ENCODE measurements at regions not wholly inside any gene's neighbourhood (a gene's known extent, or its start where the extent isn't known, plus 50 kb on each side); places are given as distances from the start of the nearest gene placed in this dataset.

DNA sequence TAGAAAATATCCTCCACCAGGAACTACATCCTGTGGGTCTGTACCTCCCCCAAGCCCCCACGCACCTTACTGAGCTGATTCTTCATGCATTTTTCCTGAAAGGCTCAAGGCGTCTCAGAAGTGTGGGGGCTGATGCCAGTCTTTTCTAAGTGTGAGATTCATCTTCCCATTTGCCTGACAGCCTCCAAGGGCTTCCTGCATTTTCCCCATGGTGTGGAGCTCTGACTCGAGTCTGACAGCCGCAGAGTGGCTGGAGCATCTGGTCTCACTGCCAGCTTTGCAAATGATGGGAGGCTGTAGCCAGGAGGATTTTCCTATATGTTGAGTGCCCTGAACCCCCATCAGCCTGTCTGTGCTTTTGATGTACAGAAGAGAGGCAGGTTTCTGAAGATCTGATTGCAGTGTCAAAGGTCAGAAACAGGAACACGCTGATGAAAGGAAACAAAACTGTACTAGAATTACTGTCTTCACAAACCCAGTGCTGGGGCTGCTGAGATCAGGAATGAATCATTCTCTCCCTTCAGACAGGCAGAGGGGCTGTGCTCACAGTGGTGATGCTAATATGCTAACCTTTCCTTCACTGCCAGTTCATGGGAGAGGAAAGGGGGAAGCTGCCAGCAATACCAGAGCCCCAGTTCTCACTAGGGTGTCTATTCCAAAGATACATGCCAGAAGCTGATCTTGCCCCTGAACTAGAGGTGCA is 201.5 kb upstream of the C1orf174 start:
- DNase-seq (ENCODE audit: extremely low read depth in 1 of 11, low read depth in 9 of 11, low spot score in 4 of 11) = no peak

DNA sequence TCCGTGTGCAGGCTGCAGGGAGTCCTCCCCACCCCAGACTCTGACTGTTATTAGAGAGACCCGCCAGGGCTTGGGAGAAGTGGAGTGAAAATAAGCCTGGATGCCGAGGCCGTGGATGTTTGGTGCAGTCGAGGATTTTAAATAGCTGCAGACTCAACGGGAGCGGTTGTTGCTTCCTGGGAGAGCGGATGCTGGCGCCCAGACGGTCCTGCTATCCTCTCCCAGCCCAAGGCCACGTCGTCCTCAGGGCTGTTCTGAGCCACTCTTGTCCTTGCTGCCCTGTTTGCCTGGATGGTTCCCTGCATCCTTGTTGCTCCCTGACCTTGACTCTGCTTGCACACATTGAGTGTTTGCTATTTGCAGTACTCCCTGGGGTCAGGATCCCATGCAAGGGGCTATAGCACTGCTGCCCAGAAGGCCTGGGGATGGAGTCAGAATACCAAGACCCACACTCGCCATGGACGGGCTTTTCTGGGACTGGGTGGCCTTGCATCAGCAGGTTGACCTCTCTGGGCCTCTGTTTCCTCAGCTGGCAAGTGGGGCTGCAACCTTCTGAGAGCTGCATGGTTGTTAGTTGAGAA is 205.3 kb upstream of the C1orf174 start:
- DNase-seq (ENCODE audit: extremely low read depth in 1 of 11, low read depth in 9 of 11, low spot score in 4 of 11) = no peak

- DNase-seq (ENCODE audit: extremely low read depth in 1 of 11, low read depth in 9 of 11, low spot score in 4 of 11) = no peak
These were observed 206.7 kb upstream of the C1orf174 start for GRCh38 chr1:4106731-4107130.

DNA sequence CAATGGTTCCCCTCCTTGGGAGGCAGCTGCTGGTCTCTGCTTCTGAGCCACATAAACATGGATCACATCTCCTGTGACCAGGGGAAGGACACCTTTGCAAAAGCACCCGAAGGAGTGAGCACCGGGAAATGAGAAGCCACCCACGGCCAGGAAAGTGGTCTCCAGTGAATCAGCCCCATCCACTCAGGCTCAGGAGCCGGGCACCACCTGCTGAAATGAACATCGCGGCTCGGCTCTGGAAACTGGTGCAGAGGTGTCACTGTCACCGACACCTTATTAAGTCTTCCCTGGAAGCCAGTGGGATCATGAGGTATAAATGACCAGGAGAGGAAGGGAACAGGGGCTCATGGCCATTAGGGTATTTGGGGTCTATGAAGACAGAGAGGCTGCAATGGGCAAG is 207.2 kb upstream of the C1orf174 start:
- no peak for DNase-seq (ENCODE audit: extremely low read depth in 1 of 11, low read depth in 9 of 11, low spot score in 4 of 11)

DNA sequence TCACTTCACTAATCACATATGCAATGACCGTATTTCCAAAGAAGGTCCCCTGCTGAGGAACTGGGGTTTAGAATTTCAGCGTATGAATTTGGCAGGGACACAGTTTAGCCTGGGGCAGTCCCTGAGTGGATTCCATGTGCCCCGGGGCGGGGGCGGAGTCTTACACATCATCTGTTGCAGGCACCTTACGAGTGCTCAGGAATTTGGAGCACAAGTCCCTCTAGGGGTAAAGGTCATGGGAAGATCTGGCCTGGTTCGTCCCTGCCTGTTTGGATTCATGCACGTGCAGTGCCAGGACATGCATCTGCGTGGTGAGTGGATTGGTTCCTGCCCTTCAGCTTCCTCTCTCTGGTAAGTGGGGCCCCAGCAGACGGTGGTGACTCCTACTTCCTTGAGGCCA is 208.3 kb upstream of the C1orf174 start:
- DNase-seq (ENCODE audit: extremely low read depth in 1 of 11, low read depth in 9 of 11, low spot score in 4 of 11) = no peak

- DNase-seq (ENCODE audit: extremely low read depth in 1 of 11, low read depth in 9 of 11, low spot score in 4 of 11) = peak in 2 of 11 donors; percentile 20 to 26
These were observed 208.9 kb upstream of the C1orf174 start for GRCh38 chr1:4108758-4109627.

DNA sequence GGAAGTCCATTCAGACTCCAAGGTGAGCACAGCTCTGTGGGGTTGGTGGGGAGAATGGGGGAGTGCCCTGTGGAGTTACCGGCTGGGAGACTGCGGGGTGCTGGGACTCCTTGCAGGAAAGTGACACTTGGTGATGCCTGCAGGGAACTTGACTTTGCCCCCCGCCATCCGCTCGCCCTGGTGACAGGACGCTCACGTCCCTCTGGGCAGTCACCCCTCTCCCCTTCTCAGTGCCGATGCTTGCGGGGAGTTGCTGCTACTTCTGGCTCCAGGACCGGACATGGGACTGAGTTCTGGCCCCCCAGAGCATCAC is 209.5 kb upstream of the C1orf174 start:
- DNase-seq (ENCODE audit: extremely low read depth in 1 of 11, low read depth in 9 of 11, low spot score in 4 of 11) = no peak

DNA sequence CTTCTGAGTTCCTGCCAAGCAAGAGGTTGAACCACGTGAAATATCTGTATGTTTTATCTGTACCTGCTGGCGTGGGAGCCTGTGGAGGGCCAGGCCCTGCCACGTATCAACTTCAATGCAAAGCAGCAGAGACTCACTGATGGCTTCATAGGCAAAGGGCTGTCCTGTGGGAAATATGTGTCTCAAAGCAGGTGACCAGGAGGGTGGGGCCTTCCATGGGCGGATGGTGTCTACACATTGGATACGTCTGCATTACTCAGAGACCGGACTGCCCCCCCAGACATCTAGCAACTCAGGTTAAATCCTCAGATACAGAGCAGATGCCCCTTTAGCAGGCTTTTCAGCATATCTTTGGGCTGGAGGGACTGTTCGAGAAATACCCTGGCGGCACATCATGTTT is 210.8 kb upstream of the C1orf174 start:
- no peak for DNase-seq (ENCODE audit: extremely low read depth in 1 of 11, low read depth in 9 of 11, low spot score in 4 of 11)

DNA sequence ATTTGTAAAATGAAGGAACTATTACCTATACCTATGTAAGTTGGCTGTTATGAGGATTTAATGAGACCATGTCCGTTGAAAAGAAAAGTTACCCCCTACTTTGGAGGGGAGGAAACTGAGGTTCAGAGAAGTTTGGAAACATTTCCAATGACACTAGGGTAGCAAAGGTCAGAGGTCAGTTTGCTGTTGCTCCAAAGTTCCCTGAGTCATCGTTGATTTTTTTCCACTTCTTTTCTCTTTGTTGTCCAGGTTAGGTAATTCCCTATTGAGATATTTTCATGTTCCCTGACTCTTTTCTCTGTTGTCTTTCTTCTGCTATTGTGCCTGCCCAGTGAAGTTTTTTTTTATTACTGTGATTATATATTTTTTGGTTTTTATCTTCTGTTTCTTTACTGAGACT is 213.8 kb upstream of the C1orf174 start:
- DNase-seq (ENCODE audit: extremely low read depth in 1 of 11, low read depth in 9 of 11, low spot score in 4 of 11) = no peak

- no peak for DNase-seq (ENCODE audit: extremely low read depth in 1 of 11, low read depth in 9 of 11, low spot score in 4 of 11)
These were observed 215.3 kb upstream of the C1orf174 start for GRCh38 chr1:4115191-4115900.

- no peak for DNase-seq (ENCODE audit: extremely low read depth in 1 of 11, low read depth in 9 of 11, low spot score in 4 of 11)
These were observed 217.1 kb upstream of the C1orf174 start for GRCh38 chr1:4117196-4117595.

DNA sequence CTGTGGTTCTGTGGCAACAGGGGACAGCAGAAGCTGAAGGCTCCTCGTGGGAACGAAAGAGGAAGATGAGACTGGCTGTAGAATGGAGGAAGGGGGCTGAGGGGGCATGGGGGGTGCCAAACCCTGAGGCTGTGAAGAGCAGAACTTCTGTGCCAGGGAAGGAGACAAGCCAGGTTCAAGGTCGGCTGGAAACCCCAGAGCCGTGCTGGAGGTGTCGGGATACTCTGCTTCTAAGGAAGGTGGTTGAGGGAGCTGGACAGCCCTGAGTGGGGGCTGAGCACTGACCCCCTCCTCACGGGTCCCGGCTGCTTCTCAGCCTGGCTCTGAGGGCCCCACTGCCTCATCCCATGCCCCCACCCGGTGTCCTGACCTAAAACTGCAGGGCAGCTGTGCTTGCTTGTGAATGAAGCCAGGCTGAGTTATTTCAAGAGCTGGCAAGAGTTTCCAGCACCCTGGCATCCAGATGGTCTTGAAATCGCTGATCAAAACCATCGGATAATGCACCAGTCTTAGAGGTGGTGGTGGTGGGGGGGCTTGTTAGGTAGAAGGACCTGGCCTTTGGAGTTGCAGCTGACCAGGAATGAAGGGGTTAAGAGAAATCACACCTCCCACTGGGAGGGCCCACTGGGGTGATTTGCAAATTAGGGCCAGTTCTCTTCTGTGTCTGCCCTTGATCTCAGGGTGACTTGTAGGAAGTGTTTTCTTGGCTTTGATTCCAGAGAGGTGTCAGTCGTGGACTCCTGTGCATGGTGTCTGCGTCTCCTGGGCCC is 218.9 kb upstream of the C1orf174 start:
- no peak for DNase-seq (ENCODE audit: extremely low read depth in 1 of 11, low read depth in 9 of 11, low spot score in 4 of 11)

GRCh38 chr1:4119516-4120220 is 219.6 kb upstream of the C1orf174 start:
- DNase-seq (ENCODE audit: extremely low read depth in 1 of 11, low read depth in 9 of 11, low spot score in 4 of 11) = no peak

DNA sequence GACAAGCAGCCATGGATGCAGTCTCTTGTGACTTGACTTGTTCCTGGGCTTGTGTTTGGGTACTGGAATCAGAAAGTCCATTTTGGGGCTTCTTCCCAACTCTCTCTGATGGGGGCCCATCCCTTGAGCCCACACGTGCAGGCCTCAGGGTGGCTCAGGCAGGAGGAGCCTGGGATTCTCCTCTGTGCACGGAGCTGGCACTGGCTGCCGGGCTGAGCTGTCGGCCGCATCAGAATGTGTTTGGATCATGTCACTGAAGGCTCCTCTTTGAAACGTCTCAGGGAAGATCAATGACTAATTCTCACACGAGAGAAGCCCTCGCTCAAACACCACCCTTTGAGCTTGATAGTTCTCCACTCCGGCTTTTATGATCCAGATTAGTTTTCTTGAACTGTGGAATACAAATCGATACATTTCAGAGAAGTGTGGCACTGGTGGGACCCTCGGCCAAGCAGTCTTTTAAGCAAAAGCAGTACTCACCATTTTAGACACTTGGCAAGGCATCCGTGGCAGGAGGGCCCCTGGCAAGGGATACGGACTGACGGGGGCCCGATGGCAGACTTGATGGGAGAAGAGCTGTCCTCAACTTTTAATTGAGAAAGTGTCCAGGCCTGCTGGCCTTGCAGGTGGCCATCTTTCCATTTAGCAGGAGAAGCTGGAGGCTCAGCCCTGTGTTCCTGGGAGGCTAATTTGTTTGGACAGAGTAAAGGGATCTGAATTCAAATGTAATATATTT is 220.7 kb upstream of the C1orf174 start:
- no peak for DNase-seq (ENCODE audit: extremely low read depth in 1 of 11, low read depth in 9 of 11, low spot score in 4 of 11)

DNA sequence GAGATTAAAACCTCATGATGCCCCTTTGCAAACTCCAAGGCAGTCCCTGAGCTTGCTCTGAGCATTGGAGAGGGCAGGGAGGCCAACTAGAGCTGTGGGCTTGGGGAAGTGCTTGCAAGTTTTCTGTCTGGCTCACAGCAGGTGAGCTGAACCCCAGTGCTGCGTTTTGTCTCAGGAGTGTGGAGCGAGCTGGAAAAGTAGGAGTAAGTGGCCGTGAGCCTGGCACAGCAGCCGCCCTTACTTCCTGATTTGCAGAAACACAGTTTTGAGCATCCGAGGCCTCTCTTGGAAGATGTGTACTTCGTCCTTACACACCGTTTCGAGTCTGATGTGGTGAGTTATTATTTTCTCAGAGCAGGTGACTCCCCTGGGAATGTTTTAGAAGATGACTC is 221.2 kb upstream of the C1orf174 start:
- DNase-seq (ENCODE audit: extremely low read depth in 1 of 11, low read depth in 9 of 11, low spot score in 4 of 11) = no peak

- no peak for DNase-seq (ENCODE audit: extremely low read depth in 1 of 11, low read depth in 9 of 11, low spot score in 4 of 11)
These were observed 221.9 kb upstream of the C1orf174 start for GRCh38 chr1:4121834-4122512.

DNA sequence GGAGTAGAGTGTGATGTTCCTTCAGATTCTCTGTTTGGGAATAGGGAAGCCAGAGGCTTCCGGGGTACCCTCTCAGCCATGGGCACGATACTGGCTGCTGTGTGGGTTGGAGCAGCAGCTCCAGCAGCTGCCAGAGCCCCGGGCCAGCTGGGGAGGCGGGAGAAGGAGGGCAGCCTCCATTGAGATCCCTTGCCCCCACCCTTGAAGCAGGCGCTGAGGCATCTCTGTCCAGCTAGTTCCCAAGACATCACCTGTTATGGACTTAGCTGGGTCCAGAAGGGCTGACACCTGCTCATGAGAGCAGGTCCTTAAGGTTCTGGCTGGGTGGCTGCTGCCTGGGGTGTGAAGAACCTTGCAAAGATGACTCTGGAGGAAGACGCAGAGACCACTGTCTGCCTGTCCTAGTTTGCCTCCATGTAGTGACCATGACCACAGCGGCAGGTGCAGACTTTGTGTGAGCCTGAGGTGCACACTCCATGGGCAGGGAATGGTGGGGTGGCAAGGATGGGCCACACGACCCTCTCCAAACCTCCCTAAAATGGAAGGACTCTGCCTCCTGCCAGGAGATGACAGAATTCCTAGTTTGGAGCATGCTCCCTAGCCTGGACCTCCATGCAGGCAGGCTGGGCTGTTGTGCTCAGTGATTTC is 222.6 kb upstream of the C1orf174 start:
- DNase-seq (ENCODE audit: extremely low read depth in 1 of 11, low read depth in 9 of 11, low spot score in 4 of 11) = no peak
